ENCODE measurements at regions not wholly inside any gene's neighbourhood (a gene's known extent, or its start where the extent isn't known, plus 50 kb on each side); places are given as distances from the start of the nearest gene placed in this dataset.

DNA sequence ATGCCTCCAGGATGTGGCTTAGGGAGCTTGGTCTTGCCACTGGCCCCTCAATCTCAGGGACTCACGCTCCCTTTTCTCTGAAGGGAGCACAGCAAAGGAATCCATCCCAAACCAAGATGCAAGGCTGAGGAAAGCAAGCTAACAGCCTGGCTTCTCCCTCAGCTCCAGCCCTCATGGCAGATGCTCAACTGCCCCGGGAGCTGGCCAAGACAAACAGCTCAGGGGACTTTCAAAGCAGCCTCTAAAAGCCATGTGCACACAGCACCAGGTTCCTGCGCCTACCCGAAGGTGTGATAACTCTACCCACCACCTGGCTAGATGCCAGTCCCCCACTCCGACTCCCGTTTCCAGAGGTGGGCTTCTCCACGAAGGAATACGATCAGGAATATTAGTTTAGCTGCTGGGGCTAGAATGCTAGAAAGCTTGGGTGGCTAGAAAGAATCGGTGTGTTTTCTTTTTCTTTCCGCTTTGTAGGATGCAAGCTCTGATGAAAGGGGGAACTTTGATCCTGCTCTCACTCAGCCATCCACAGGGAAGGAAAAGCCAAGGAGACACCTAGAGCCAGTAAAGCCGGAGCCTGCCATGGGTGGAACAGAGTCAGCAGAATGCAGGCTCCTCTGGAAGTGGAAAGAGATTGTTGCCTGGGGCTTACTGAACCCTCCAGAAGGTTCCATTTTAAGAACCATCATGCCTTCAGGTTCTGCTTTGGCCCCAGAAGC is 89.0 kb upstream of the FGFR2 start:
- Histone ChIP-seq H4K20me1 (ENCODE audit: insufficient read depth, low read length) (no peaks in the 10 kb centered on the region), H3K56ac (ENCODE audit: extremely low read depth, insufficient read depth, low read length) (no peak overlapping the region), H2BK120ac (ENCODE audit: low read depth, low read length) (no peak overlapping the region), H4K8ac (ENCODE audit: low read depth in 2 of 2, low read length in 2 of 2) (no peak overlapping the region), H3K27me3 (ENCODE audit: control insufficient read depth, insufficient read depth, low read length) (no peaks in the 10 kb centered on the region), H2AK5ac (ENCODE audit: low read depth, low read length) (no peak overlapping the region), H2BK15ac (ENCODE audit: low read depth, low read length) (no peak overlapping the region), H3K79me1 (ENCODE audit: low read depth in 1 of 2, low read length in 2 of 2) (no peaks in the 10 kb centered on the region), H3K4me1 (ENCODE audit: control insufficient read depth, insufficient read depth, low read length) (no peaks in the 10 kb centered on the region), H3K18ac (ENCODE audit: low read depth, low read length) (no peak overlapping the region), H2BK20ac (ENCODE audit: low read depth, low read length) (no peak overlapping the region), H4K91ac (ENCODE audit: insufficient read depth, low read depth, low read length) (no peak overlapping the region), H2AFZ (replicated peaks; ENCODE audit: low read length, poor library complexity) (no peak overlapping the region), H3K4me3 (ENCODE audit: insufficient read depth, low read depth, low read length) (no peak overlapping the region), H3K36me3 (ENCODE audit: control insufficient read depth, insufficient read depth, low read length) (no peaks in the 10 kb centered on the region), H3K4me2 (ENCODE audit: low read depth, low read length) (no peak overlapping the region), H2BK5ac (ENCODE audit: low read depth, low read length, poor library complexity, severe bottlenecking) (no peak overlapping the region), H3K23ac (ENCODE audit: low read depth, low read length) (no peak overlapping the region), H3K4ac (ENCODE audit: low read depth, low read length) (no peak overlapping the region), H4K5ac (ENCODE audit: low read depth, low read length) (no peak overlapping the region), H3K27ac (ENCODE audit: insufficient read depth, low read length) (no peak overlapping the region), H2AK9ac (replicated peaks; ENCODE audit: low read depth, low read length, poor library complexity) (no peak overlapping the region), H3K9me3 (ENCODE audit: control insufficient read depth, insufficient read depth, low read length) (peaks cover 5% of the 10 kb centered on the region; the same call in 1 of the 2 replicates), H3K14ac (replicated peaks; ENCODE audit: low read depth, low read length) (no peak overlapping the region), H3K9ac (ENCODE audit: low read depth, low read length) (no peak overlapping the region), H3K9me1 (ENCODE audit: insufficient read depth, low read length) (no peaks in the 10 kb centered on the region)
- no CpG with 5 or more reads among the region's 11 CpGs for WGBS, 2 experiments (ENCODE audit: extremely low coverage in 2 of 2, insufficient read length in 1 of 2)
- in situ Hi-C loops (cut with MboI; ENCODE audit: low sequenced_read_pairs) (no loop called here), dilution Hi-C loops (cut with HindIII; ENCODE audit: low sequenced_read_pairs, unreplicated experiment) (no loop called here), intact Hi-C loops (cut with micrococcal nuclease) (no loop called here)
- ATAC-seq (ENCODE audit: low read depth) (no peak), DNase-seq (no peak)
- CTCF ChIA-PET: no interaction called here
- POLR2A ChIA-PET (ENCODE audit: unreplicated experiment): no interaction called here
- TF ChIP-seq RAD21 (IDR thresholded peaks at IDR 0.05; ENCODE audit: low read length): no peak
- no peak for TF ChIP-seq CHD1 (IDR thresholded peaks at IDR 0.05; ENCODE audit: low read depth, low read length)
- TF ChIP-seq, protein P1, sequence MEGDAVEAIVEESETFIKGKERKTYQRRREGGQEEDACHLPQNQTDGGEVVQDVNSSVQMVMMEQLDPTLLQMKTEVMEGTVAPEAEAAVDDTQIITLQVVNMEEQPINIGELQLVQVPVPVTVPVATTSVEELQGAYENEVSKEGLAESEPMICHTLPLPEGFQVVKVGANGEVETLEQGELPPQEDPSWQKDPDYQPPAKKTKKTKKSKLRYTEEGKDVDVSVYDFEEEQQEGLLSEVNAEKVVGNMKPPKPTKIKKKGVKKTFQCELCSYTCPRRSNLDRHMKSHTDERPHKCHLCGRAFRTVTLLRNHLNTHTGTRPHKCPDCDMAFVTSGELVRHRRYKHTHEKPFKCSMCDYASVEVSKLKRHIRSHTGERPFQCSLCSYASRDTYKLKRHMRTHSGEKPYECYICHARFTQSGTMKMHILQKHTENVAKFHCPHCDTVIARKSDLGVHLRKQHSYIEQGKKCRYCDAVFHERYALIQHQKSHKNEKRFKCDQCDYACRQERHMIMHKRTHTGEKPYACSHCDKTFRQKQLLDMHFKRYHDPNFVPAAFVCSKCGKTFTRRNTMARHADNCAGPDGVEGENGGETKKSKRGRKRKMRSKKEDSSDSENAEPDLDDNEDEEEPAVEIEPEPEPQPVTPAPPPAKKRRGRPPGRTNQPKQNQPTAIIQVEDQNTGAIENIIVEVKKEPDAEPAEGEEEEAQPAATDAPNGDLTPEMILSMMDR (conservative IDR thresholded peaks at IDR 0.05; ENCODE audit: low read depth, low read length): no peak
- TF ChIP-seq BHLHE40 (IDR thresholded peaks at IDR 0.05; ENCODE audit: low read depth, low read length): no peak
- TF ChIP-seq MXI1 (IDR thresholded peaks at IDR 0.05; ENCODE audit: borderline replicate concordance, low read depth, low read length): no peak
- no peak for TF ChIP-seq SMC3 (IDR thresholded peaks at IDR 0.05; ENCODE audit: low read depth, low read length)
- no peak for TF ChIP-seq FOS (IDR thresholded peaks at IDR 0.05; ENCODE audit: low read depth, low read length)
- no peak for TF ChIP-seq NFE2L2 (IDR thresholded peaks at IDR 0.05; ENCODE audit: low read depth, low read length)
- no peak for TF ChIP-seq POLR2A (IDR thresholded peaks at IDR 0.05; ENCODE audit: low read depth, low read length)
- TF ChIP-seq CEBPB (IDR thresholded peaks at IDR 0.05; ENCODE audit: low read depth, low read length): no peak
- no peak for TF ChIP-seq MAFK (IDR thresholded peaks at IDR 0.05; ENCODE audit: low read depth, low read length)
- no peak for TF ChIP-seq RCOR1 (IDR thresholded peaks at IDR 0.05; ENCODE audit: insufficient replicate concordance, low read length)
- no peak for TF ChIP-seq RFX5 (IDR thresholded peaks at IDR 0.05; ENCODE audit: low read depth, low read length)
- no peak for TF ChIP-seq MAZ (IDR thresholded peaks at IDR 0.05; ENCODE audit: borderline replicate concordance, low read depth, low read length)
- TF ChIP-seq, protein P2, sequence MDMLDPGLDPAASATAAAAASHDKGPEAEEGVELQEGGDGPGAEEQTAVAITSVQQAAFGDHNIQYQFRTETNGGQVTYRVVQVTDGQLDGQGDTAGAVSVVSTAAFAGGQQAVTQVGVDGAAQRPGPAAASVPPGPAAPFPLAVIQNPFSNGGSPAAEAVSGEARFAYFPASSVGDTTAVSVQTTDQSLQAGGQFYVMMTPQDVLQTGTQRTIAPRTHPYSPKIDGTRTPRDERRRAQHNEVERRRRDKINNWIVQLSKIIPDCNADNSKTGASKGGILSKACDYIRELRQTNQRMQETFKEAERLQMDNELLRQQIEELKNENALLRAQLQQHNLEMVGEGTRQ (IDR thresholded peaks at IDR 0.05; ENCODE audit: low read depth, low read length): no peak
- TF ChIP-seq ELK1 (IDR thresholded peaks at IDR 0.05; ENCODE audit: borderline replicate concordance, low read depth, low read length): no peak
- no TSS peak for BruUV-seq (replicated peaks)

All from IMR-90 (cell line).